ENCODE measurements at regions not wholly inside any gene's neighbourhood (a gene's known extent, or its start where the extent isn't known, plus 50 kb on each side); places are given as distances from the start of the nearest gene placed in this dataset.

- in situ Hi-C loops (cut with MboI) (no loop called here), intact Hi-C loops (cut with micrococcal nuclease; ENCODE audit: unreplicated experiment) (no loop called here)
- ChIA-PET CTCF (no interaction called here), RAD21 (ENCODE audit: unreplicated experiment) (no interaction called here), POLR2A (no interaction called here), SMC1A (ENCODE audit: uncharacterized antibody, unreplicated experiment) (no interaction called here)
- H3K9ac ChIP-seq (ENCODE audit: control insufficient read depth, insufficient read depth, low read length) = no peak overlapping the region
- no TSS peak for BruUV-seq (replicated peaks)
- H3K27ac ChIP-seq (ENCODE audit: control insufficient read depth, insufficient read depth) = no peak overlapping the region
- H3K79me2 ChIP-seq (ENCODE audit: control insufficient read depth, insufficient read depth, low read length) = no peaks in the 10 kb centered on the region
- H3K9me3 ChIP-seq (replicated peaks; ENCODE audit: control insufficient read depth, insufficient read depth, low read length) = no peaks in the 10 kb centered on the region
- ATAC-seq (no peak), DNase-seq (ENCODE audit: low read depth, low spot score) (no peak), FAIRE-seq (no peak)
- H3K36me3 ChIP-seq (ENCODE audit: control insufficient read depth in 2 of 2, insufficient read depth in 2 of 2, low read length in 1 of 2) = no peaks in the 10 kb centered on the region
- no peaks in the 10 kb centered on the region for H4K20me1 ChIP-seq (ENCODE audit: control insufficient read depth, insufficient read depth)
- H2AFZ ChIP-seq (ENCODE audit: control insufficient read depth, low read depth, low read length) = no peak overlapping the region
- no peaks in the 10 kb centered on the region for H3K27me3 ChIP-seq (replicated peaks in 1 of 2; ENCODE audit: control insufficient read depth in 2 of 2, insufficient read depth in 2 of 2, low read length in 1 of 2)
- no peak overlapping the region for H3K4me3 ChIP-seq
- no peak for TF ChIP-seq SPI1 (IDR thresholded peaks at IDR 0.05; ENCODE audit: borderline replicate concordance, insufficient read depth, low read depth, low read length)
- no peak for TF ChIP-seq E2F4 (IDR thresholded peaks at IDR 0.05; ENCODE audit: low read depth, low read length)
- no peak for TF ChIP-seq NKRF (conservative IDR thresholded peaks at IDR 0.05)
- TF ChIP-seq ELK1 (IDR thresholded peaks at IDR 0.05; ENCODE audit: low read depth, low read length) = no peak
- no peak for TF ChIP-seq ZNF207 (IDR thresholded peaks at IDR 0.05; ENCODE audit: borderline replicate concordance)
- H3K4me2 ChIP-seq (ENCODE audit: control insufficient read depth, insufficient read depth) = no peak overlapping the region
- no peaks in the 10 kb centered on the region for H3K4me1 ChIP-seq (ENCODE audit: control insufficient read depth, insufficient read depth, low read length)
- 21% methylated on average over 3 of the region's 3 CpGs for WGBS (ENCODE audit: insufficient coverage, insufficient replicate concordance, low lambda C conversion rate, missing lambda C conversion rate)
Observed at GRCh38 chr9:80926611-80927010, 762.7 kb downstream of the TLE1 start.

Data from GM12878 (cell line).